ENCODE measurements at regions not wholly inside any gene's neighbourhood (a gene's known extent, or its start where the extent isn't known, plus 50 kb on each side); places are given as distances from the start of the nearest gene placed in this dataset.

DNA sequence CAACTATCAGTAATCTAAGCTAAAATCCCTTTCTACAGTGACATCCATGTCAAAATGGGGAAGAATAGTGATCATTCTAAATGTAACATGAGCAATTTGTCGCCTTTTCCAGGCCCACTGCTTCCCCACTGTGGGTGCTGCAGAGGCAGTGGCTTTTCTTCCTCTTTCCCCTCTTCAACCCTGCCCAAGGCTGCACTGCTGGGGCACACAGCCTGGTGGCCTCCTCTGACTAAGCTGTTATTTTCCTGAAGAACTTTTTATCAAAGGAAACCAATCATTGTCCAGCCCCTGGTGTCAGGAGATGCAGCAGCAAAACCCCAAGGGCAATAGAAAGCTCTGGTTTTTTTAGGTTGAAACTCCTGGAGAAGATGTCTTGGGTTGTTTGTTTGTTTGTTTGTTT lies 117.6 kb upstream of the KLF7 start:
- H3K4me3 ChIP-seq, result no peak overlapping the region
- peaks cover 0 to 37% (median 16%) of the 10 kb centered on the region in 12 donors for H3K4me1 ChIP-seq
- ATAC-seq (peak; percentile 49 to 86 (median 78)), DNase-seq (peak; percentile 16 to 63 (median 38))
- intact Hi-C loops (cut with DNase I), result loop anchor here in 1 of 10 donors (5.0 kb wide), 2 partner anchors 51 to 189 kb away; no protein-coding TSS in a partner anchor
- H3K9me3 ChIP-seq, result no peaks in the 10 kb centered on the region
- TF ChIP-seq POLR2A (IDR thresholded peaks at IDR 0.05), result no peak
- TF ChIP-seq, protein P1, sequence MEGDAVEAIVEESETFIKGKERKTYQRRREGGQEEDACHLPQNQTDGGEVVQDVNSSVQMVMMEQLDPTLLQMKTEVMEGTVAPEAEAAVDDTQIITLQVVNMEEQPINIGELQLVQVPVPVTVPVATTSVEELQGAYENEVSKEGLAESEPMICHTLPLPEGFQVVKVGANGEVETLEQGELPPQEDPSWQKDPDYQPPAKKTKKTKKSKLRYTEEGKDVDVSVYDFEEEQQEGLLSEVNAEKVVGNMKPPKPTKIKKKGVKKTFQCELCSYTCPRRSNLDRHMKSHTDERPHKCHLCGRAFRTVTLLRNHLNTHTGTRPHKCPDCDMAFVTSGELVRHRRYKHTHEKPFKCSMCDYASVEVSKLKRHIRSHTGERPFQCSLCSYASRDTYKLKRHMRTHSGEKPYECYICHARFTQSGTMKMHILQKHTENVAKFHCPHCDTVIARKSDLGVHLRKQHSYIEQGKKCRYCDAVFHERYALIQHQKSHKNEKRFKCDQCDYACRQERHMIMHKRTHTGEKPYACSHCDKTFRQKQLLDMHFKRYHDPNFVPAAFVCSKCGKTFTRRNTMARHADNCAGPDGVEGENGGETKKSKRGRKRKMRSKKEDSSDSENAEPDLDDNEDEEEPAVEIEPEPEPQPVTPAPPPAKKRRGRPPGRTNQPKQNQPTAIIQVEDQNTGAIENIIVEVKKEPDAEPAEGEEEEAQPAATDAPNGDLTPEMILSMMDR (IDR thresholded peaks at IDR 0.05), result peak in 3 of 12 donors; percentile 10 to 19 (median 11)
- WGBS, 4 donors, result 79 to 93% (median 83%) methylated on average over 1 of the region's 1 CpG
- peak overlapping the region in 3 of 12 donors; percentile 7 to 63 (median 9) for H3K27ac ChIP-seq
- H3K27me3 ChIP-seq, result no peaks in the 10 kb centered on the region
- no peaks in the 10 kb centered on the region for H3K36me3 ChIP-seq

DNA sequence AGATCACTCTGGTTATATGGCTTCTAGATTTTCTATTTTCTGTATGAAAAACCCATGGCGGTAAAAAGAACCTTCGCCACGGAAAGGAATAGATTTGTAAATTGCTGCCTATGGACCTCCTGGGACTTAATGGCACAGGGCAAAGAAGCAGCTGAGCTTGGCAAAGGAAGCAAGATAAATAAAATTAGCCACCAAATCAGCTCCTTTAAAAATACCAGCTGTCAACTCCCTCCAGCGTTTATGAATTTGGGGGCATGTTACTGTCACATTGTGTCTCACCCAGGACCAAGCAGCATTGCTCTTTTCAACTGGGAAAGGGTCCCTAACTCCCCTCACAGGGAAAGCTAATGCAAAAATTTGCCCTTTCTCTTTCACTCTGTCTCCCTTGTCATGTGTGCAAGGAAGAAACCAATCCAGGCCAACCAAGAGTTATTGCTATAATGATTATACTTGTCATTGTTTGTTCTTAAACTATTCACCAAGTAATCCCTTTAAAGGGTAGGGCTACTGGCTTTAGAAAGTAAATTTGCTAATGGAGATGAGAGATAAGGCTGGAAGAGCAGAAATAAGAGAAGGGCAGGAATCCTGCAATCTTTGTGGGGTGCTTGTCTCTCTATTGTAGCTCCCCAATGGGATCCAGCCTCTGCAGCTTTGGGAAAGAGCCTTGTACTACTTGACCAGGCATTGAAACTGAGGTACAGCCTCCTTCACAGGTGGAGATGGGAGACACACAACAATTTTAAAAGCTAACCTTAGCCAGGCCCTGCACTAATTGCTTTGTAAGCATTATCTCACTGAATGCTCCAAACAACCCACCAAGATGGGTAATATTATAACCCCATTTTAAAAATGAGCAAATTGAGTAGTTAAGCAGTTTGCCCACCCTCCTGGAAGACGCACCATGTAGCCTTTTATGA lies 119.1 kb upstream of the KLF7 start:
- 53 to 66% (median 59%) methylated on average over 5 of the region's 5 CpGs for WGBS, 4 donors
- ATAC-seq, result peak; percentile 66 to 82 (median 80)

GRCh38 chr2:207285473-207285815 lies 119.7 kb upstream of the KLF7 start:
- no peak for ATAC-seq
- Histone ChIP-seq H3K36me3 (no peaks in the 10 kb centered on the region), H3K9me3 (no peaks in the 10 kb centered on the region), H3K27ac (peak overlapping the region in 8 of 12 donors; percentile 44 to 73 (median 54)), H3K27me3 (no peaks in the 10 kb centered on the region), H3K4me1 (peaks cover 0 to 41% (median 18%) of the 10 kb centered on the region in 12 donors), H3K4me3 (no peak overlapping the region)
- TF ChIP-seq POLR2A (IDR thresholded peaks at IDR 0.05), result no peak
- 20 to 41% (median 25%) methylated on average over 3 of the region's 3 CpGs for WGBS, 4 donors
- intact Hi-C loops (cut with DNase I), result no loop called here
- DNase-seq, result no peak

More for the DNA sequence above, 119.1 kb upstream of the KLF7 start:
- TF ChIP-seq, protein P1 (IDR thresholded peaks at IDR 0.05), result no peak
- TF ChIP-seq POLR2A (IDR thresholded peaks at IDR 0.05), result no peak
- Histone ChIP-seq H3K27ac (peak overlapping the region; percentile 25 to 73 (median 49)), H3K9me3 (no peaks in the 10 kb centered on the region), H3K4me1 (peaks cover 0 to 41% (median 18%) of the 10 kb centered on the region in 12 donors), H3K4me3 (no peak overlapping the region), H3K36me3 (no peaks in the 10 kb centered on the region), H3K27me3 (no peaks in the 10 kb centered on the region)
- DNase-seq, result no peak
- intact Hi-C loops (cut with DNase I), result loop anchor here in 1 of 10 donors (5.0 kb wide), 2 partner anchors 53 to 187 kb away; no protein-coding TSS in a partner anchor

- TF ChIP-seq POLR2A (IDR thresholded peaks at IDR 0.05), result no peak
- TF ChIP-seq, protein P1 (IDR thresholded peaks at IDR 0.05), result no peak
- Histone ChIP-seq H3K9me3 (no peaks in the 10 kb centered on the region), H3K4me1 (peaks cover 0 to 41% (median 18%) of the 10 kb centered on the region in 12 donors), H3K36me3 (no peaks in the 10 kb centered on the region), H3K27me3 (no peaks in the 10 kb centered on the region), H3K27ac (no peak overlapping the region), H3K4me3 (no peak overlapping the region)
- intact Hi-C loops (cut with DNase I), result no loop called here
- WGBS, 4 donors, result 38 to 56% (median 41%) methylated on average over 2 of the region's 2 CpGs
- ATAC-seq (no peak), DNase-seq (no peak)
Measured at GRCh38 chr2:207286106-207286505, 120.4 kb upstream of the KLF7 start.

Data from heart left ventricle (tissue), 16 donors.